ENCODE measurements at regions not wholly inside any gene's neighbourhood (a gene's known extent, or its start where the extent isn't known, plus 50 kb on each side); places are given as distances from the start of the nearest gene placed in this dataset.

DNA sequence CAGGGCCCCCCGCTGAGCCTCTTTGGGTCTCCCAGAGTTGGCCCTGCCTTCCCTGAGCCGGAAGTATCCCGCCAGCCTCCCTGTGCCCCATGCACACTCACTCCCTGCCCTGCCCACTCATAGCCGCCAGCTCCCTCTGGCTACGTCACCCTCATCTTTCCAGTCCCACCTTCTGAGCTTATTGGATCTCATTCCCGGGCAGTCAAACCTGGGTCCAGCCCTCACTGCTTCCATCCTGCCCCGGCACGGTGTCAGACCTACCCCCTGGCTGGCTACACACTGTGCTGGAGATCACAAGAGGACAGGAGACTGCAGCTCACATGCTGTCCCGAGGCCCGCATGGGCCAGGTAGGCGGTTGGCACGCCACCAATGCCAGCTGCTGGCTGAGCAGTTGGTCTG is 147.2 kb downstream of the ASB1 start:
- Histone ChIP-seq H3K36me3 (no peaks in the 10 kb centered on the region), H3K9me3 (no peaks in the 10 kb centered on the region), H3K27me3 (no peaks in the 10 kb centered on the region), H3K4me3 (no peak overlapping the region), H3K4me1 (ENCODE audit: insufficient read depth) (no peaks in the 10 kb centered on the region), H3K27ac (no peak overlapping the region)
- TF ChIP-seq POLR2A (IDR thresholded peaks at IDR 0.05) (no peak), EP300 (IDR thresholded peaks at IDR 0.05) (no peak)
- TF ChIP-seq, protein P1, sequence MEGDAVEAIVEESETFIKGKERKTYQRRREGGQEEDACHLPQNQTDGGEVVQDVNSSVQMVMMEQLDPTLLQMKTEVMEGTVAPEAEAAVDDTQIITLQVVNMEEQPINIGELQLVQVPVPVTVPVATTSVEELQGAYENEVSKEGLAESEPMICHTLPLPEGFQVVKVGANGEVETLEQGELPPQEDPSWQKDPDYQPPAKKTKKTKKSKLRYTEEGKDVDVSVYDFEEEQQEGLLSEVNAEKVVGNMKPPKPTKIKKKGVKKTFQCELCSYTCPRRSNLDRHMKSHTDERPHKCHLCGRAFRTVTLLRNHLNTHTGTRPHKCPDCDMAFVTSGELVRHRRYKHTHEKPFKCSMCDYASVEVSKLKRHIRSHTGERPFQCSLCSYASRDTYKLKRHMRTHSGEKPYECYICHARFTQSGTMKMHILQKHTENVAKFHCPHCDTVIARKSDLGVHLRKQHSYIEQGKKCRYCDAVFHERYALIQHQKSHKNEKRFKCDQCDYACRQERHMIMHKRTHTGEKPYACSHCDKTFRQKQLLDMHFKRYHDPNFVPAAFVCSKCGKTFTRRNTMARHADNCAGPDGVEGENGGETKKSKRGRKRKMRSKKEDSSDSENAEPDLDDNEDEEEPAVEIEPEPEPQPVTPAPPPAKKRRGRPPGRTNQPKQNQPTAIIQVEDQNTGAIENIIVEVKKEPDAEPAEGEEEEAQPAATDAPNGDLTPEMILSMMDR (IDR thresholded peaks at IDR 0.05) = no peak
- 84 to 87% (median 84%) methylated on average over 11 to 12 of the region's 12 CpGs for WGBS, 3 donors
- peak in 1 of 5 donors; percentile 19 for DNase-seq
- intact Hi-C loops (cut with DNase I) = no loop called here

DNA sequence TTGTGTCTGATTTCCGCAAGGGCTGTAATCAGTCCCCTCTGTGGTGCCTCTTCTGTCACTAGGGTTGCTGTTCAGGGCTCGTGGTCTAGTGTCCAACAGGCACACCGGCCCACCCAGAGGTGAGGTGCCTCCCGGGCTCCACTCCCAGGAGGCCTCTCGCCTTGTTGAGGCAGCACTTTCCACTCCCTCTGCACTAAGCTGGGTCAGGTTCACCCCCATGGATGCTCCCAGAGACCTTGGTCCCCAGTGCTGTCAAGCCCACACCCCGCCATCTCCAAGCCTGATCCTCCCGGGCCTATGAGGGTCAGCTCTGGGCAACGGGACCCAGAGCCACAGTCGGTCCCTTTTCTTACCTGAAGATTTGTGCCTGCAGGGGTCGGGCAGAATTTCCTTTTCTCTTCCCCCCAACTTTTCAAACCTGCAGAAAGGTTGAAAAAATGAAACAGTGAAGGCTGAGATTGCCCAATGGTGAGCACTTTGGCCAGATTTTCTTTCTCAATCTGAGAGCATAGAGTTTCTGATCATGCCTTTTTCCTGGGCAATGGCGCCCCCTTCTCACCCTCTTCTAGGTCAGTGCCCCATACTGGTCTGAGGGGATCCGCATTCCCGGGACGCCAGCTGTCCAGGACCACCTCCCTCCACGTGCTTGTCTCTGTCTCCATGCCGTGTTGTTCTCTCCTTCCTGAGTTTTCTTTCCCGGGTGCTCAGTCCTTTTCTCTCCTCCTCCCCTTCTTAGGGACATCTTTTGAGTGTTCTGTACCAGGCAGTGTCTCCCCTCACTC is 148.0 kb downstream of the ASB1 start:
- peak in 1 of 5 donors; percentile 10 for DNase-seq
- 81 to 87% (median 86%) methylated on average over 17 of the region's 17 CpGs for WGBS, 3 donors
- Histone ChIP-seq H3K27me3 (no peaks in the 10 kb centered on the region), H3K27ac (no peak overlapping the region), H3K4me3 (no peak overlapping the region), H3K36me3 (no peaks in the 10 kb centered on the region), H3K9me3 (no peaks in the 10 kb centered on the region), H3K4me1 (ENCODE audit: insufficient read depth) (no peaks in the 10 kb centered on the region)
- TF ChIP-seq, protein P1 (IDR thresholded peaks at IDR 0.05) = no peak
- TF ChIP-seq EP300 (IDR thresholded peaks at IDR 0.05) (no peak), POLR2A (IDR thresholded peaks at IDR 0.05) (no peak)
- intact Hi-C loops (cut with DNase I) = no loop called here

DNA sequence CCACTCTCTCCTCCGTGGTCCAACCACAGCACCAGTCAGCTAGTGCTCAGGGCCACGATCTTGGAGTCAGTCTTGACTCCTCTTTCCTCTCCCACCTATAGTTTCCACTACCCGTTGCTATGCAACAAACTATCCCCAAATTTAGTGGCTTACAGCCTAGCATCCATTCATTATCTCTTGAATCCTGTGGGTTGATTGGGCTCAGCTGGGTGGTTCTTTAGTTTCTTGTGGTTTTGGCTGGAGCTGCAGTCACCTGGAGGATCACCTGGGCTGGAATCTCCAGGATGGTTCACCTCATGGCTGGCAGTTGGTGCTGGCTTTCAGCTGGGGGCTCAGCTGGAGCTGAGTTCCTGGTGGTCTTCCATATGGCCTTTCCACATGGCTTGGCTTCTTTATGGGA is 149.9 kb downstream of the ASB1 start:
- Histone ChIP-seq H3K4me1 (ENCODE audit: insufficient read depth) (no peaks in the 10 kb centered on the region), H3K36me3 (no peaks in the 10 kb centered on the region), H3K4me3 (no peak overlapping the region), H3K27ac (no peak overlapping the region), H3K9me3 (no peaks in the 10 kb centered on the region), H3K27me3 (no peaks in the 10 kb centered on the region)
- DNase-seq = no peak
- WGBS, 3 donors = 73 to 86% (median 74%) methylated on average over 3 of the region's 3 CpGs
- intact Hi-C loops (cut with DNase I) = no loop called here
- TF ChIP-seq EP300 (IDR thresholded peaks at IDR 0.05) = no peak
- TF ChIP-seq, protein P1 (IDR thresholded peaks at IDR 0.05) = no peak
- TF ChIP-seq POLR2A (IDR thresholded peaks at IDR 0.05) = no peak

DNA sequence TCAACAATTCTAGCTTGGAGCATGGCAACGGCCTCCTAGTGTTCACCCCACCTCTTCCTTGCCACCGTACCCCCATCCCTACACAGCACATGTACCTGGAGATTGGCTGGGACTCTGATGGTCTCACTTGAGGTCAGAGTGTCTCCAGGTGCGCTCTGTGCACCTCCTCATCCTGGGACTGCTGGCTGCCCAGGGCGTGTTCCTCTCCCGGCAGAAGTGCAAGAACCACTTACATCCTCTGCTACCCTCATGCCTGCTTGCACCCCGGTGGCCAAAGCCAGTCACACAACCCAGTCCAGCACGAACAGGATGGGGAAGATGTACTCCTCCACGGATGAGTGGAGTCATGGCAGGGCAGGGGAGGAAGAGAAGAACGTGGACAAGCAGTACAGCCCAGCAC is 151.5 kb downstream of the ASB1 start:
- Histone ChIP-seq H3K36me3 (no peaks in the 10 kb centered on the region), H3K27me3 (no peaks in the 10 kb centered on the region), H3K9me3 (no peaks in the 10 kb centered on the region), H3K27ac (no peak overlapping the region), H3K4me3 (no peak overlapping the region), H3K4me1 (ENCODE audit: insufficient read depth) (no peaks in the 10 kb centered on the region)
- 61 to 78% (median 65%) methylated on average over 9 of the region's 9 CpGs for WGBS, 3 donors
- no peak for DNase-seq
- TF ChIP-seq POLR2A (IDR thresholded peaks at IDR 0.05) (no peak), EP300 (IDR thresholded peaks at IDR 0.05) (no peak)
- TF ChIP-seq, protein P1 (IDR thresholded peaks at IDR 0.05) = no peak
- intact Hi-C loops (cut with DNase I) = no loop called here

All from ovary (tissue), 7 donors.